ENCODE measurements at regions not wholly inside any gene's neighbourhood (a gene's known extent, or its start where the extent isn't known, plus 50 kb on each side); places are given as distances from the start of the nearest gene placed in this dataset.

- no peak overlapping the region for H4K8ac ChIP-seq (ENCODE audit: low read depth in 2 of 2, low read length in 2 of 2)
- no peaks in the 10 kb centered on the region for H3K79me1 ChIP-seq (ENCODE audit: low read depth in 1 of 2, low read length in 2 of 2)
- ATAC-seq (ENCODE audit: low read depth) (no peak), DNase-seq (no peak)
- no peak overlapping the region for H2AK5ac ChIP-seq (ENCODE audit: low read depth, low read length)
- no peak overlapping the region for H2BK120ac ChIP-seq (ENCODE audit: low read depth, low read length)
- H2BK5ac ChIP-seq (ENCODE audit: low read depth, low read length, poor library complexity, severe bottlenecking) = no peak overlapping the region
- TF ChIP-seq MXI1 (IDR thresholded peaks at IDR 0.05; ENCODE audit: borderline replicate concordance, low read depth, low read length) = no peak
- no peak for TF ChIP-seq USF2 (IDR thresholded peaks at IDR 0.05; ENCODE audit: low read depth, low read length)
- no peak for TF ChIP-seq BHLHE40 (IDR thresholded peaks at IDR 0.05; ENCODE audit: low read depth, low read length)
- no peak for TF ChIP-seq MAFK (IDR thresholded peaks at IDR 0.05; ENCODE audit: low read depth, low read length)
- TF ChIP-seq RCOR1 (IDR thresholded peaks at IDR 0.05; ENCODE audit: insufficient replicate concordance, low read length) = no peak
- no peak for TF ChIP-seq CHD1 (IDR thresholded peaks at IDR 0.05; ENCODE audit: low read depth, low read length)
- no peak for TF ChIP-seq MAZ (IDR thresholded peaks at IDR 0.05; ENCODE audit: borderline replicate concordance, low read depth, low read length)
- no peak for TF ChIP-seq CEBPB (IDR thresholded peaks at IDR 0.05; ENCODE audit: low read depth, low read length)
- no peak for TF ChIP-seq NFE2L2 (IDR thresholded peaks at IDR 0.05; ENCODE audit: low read depth, low read length)
- no peak for TF ChIP-seq POLR2A (IDR thresholded peaks at IDR 0.05; ENCODE audit: low read depth, low read length)
- no peak for TF ChIP-seq CTCF (conservative IDR thresholded peaks at IDR 0.05; ENCODE audit: low read depth, low read length)
- TF ChIP-seq RAD21 (IDR thresholded peaks at IDR 0.05; ENCODE audit: low read length) = no peak
- no peak for TF ChIP-seq FOS (IDR thresholded peaks at IDR 0.05; ENCODE audit: low read depth, low read length)
- TF ChIP-seq RFX5 (IDR thresholded peaks at IDR 0.05; ENCODE audit: low read depth, low read length) = no peak
- ChIA-PET POLR2A (ENCODE audit: unreplicated experiment) (no interaction called here), CTCF (no interaction called here)
- H4K5ac ChIP-seq (ENCODE audit: low read depth, low read length) = no peak overlapping the region
- H2BK20ac ChIP-seq (ENCODE audit: low read depth, low read length) = no peak overlapping the region
- no peaks in the 10 kb centered on the region for H3K36me3 ChIP-seq (ENCODE audit: control insufficient read depth, insufficient read depth, low read length)
- H3K27ac ChIP-seq (ENCODE audit: insufficient read depth, low read length) = no peak overlapping the region
- no peak overlapping the region for H3K14ac ChIP-seq (replicated peaks; ENCODE audit: low read depth, low read length)
- H3K18ac ChIP-seq (ENCODE audit: low read depth, low read length) = no peak overlapping the region
- H3K9me3 ChIP-seq (ENCODE audit: control insufficient read depth, insufficient read depth, low read length) = no peaks in the 10 kb centered on the region
- H3K4me1 ChIP-seq (ENCODE audit: control insufficient read depth, insufficient read depth, low read length) = no peaks in the 10 kb centered on the region
- H2BK15ac ChIP-seq (ENCODE audit: low read depth, low read length) = no peak overlapping the region
- H3K4ac ChIP-seq (ENCODE audit: low read depth, low read length) = no peak overlapping the region
- in situ Hi-C loops (cut with MboI; ENCODE audit: low sequenced_read_pairs) (no loop called here), dilution Hi-C loops (cut with HindIII; ENCODE audit: low sequenced_read_pairs, unreplicated experiment) (no loop called here), intact Hi-C loops (cut with micrococcal nuclease) (no loop called here)
- H3K23ac ChIP-seq (ENCODE audit: low read depth, low read length) = no peak overlapping the region
- no peak overlapping the region for H3K56ac ChIP-seq (ENCODE audit: extremely low read depth, insufficient read depth, low read length)
- H3K4me3 ChIP-seq (ENCODE audit: insufficient read depth, low read depth, low read length) = no peak overlapping the region
- no peak overlapping the region for H4K91ac ChIP-seq (ENCODE audit: insufficient read depth, low read depth, low read length)
- no peaks in the 10 kb centered on the region for H3K27me3 ChIP-seq (ENCODE audit: control insufficient read depth, insufficient read depth, low read length)
- no peaks in the 10 kb centered on the region for H3K9me1 ChIP-seq (ENCODE audit: insufficient read depth, low read length)
- no CpG with 5 or more reads among the region's 1 CpG for WGBS, 2 experiments (ENCODE audit: extremely low coverage in 2 of 2, insufficient read length in 1 of 2)
- no TSS peak for BruUV-seq (replicated peaks)
- H3K9ac ChIP-seq (ENCODE audit: low read depth, low read length) = no peak overlapping the region
- H2AFZ ChIP-seq (replicated peaks; ENCODE audit: low read length, poor library complexity) = no peak overlapping the region
- no peak overlapping the region for H2AK9ac ChIP-seq (replicated peaks; ENCODE audit: low read depth, low read length, poor library complexity)
- no peak overlapping the region for H3K4me2 ChIP-seq (ENCODE audit: low read depth, low read length)
- no peaks in the 10 kb centered on the region for H4K20me1 ChIP-seq (ENCODE audit: insufficient read depth, low read length)
These were observed 313.4 kb upstream of the BTBD3 start for GRCh38 chr20:11604339-11604738.
